SK-N-SH (cell line): ENCODE measurements at regions not wholly inside any gene's neighbourhood (a gene's known extent, or its start where the extent isn't known, plus 50 kb on each side); places are given as distances from the start of the nearest gene placed in this dataset.

ENCODE experiments used
- EP300 ChIP-seq, 2 experiments: IDR thresholded peaks; 2 replicates each; pipeline versions ENCODE4 v1.4.0 to v1.6.1; 2012; ENCODE audit warnings: borderline replicate concordance in 1 of 2, low read depth in 1 of 2, low read length in 1 of 2
- EZH2phosphoT487 ChIP-seq: fragments of 200-600 bp; sonication (generic); IDR thresholded peaks from 2 replicates; pipeline ENCODE4 v1.6.1; 2017; ENCODE audit warnings: low read depth, mixed run types, mild to moderate bottlenecking, antibody characterized with exemption, moderate library complexity, borderline replicate concordance
- JUND ChIP-seq: IDR thresholded peaks from 2 replicates; pipeline ENCODE4 v1.4.0; 2012
- NRF1 ChIP-seq: IDR thresholded peaks from 2 replicates; pipeline ENCODE4 v1.6.1; 2012; ENCODE audit warnings: low read depth, mild to moderate bottlenecking, low read length
- TF ChIP-seq, protein P1 (sequence below): fragments of 200-600 bp; sonication (generic); IDR thresholded peaks from 2 replicates; pipeline ENCODE4 v1.6.1; 2017; ENCODE audit warnings: antibody characterized with exemption, mild to moderate bottlenecking, moderate library complexity
- TF ChIP-seq, protein P2 (sequence below): IDR thresholded peaks from 2 replicates; pipeline ENCODE4 v1.4.0; 2012; ENCODE audit warnings: low read depth, borderline replicate concordance
- TF ChIP-seq, protein P3 (sequence below): fragments of 150-350 bp; IDR thresholded peaks from 2 replicates; pipeline ENCODE4 v1.6.1; 2016; ENCODE audit warnings: mild to moderate bottlenecking, low read depth, low read length

DNA sequence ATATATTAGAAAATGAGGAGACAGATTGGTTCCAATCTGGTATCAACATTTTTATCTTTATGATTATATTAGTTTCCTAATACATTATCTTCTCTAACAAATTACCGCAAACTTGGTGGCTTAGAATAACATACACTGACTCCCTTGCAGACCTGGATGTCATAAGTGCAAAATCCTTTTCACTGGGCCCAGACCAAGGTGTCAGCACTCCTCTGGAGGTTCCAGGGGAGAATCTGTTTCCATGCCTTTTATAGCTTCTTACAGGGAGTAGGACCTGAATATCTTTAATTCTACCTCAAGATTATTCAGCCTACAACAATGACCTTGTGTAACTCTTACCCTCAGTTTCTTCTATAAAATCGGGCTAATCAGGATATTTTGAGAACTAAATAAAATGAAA, 329.9 kb upstream of the GRM3 start:
- TF ChIP-seq EZH2phosphoT487 (no peak), JUND (no peak), EP300 (IDR thresholded peaks at IDR 0.05; ENCODE audit: borderline replicate concordance in 1 of 2, low read depth in 1 of 2, low read length in 1 of 2) (no peak), NRF1 (no peak)
- TF ChIP-seq, protein P1, sequence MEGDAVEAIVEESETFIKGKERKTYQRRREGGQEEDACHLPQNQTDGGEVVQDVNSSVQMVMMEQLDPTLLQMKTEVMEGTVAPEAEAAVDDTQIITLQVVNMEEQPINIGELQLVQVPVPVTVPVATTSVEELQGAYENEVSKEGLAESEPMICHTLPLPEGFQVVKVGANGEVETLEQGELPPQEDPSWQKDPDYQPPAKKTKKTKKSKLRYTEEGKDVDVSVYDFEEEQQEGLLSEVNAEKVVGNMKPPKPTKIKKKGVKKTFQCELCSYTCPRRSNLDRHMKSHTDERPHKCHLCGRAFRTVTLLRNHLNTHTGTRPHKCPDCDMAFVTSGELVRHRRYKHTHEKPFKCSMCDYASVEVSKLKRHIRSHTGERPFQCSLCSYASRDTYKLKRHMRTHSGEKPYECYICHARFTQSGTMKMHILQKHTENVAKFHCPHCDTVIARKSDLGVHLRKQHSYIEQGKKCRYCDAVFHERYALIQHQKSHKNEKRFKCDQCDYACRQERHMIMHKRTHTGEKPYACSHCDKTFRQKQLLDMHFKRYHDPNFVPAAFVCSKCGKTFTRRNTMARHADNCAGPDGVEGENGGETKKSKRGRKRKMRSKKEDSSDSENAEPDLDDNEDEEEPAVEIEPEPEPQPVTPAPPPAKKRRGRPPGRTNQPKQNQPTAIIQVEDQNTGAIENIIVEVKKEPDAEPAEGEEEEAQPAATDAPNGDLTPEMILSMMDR: no peak
- TF ChIP-seq, protein P2, sequence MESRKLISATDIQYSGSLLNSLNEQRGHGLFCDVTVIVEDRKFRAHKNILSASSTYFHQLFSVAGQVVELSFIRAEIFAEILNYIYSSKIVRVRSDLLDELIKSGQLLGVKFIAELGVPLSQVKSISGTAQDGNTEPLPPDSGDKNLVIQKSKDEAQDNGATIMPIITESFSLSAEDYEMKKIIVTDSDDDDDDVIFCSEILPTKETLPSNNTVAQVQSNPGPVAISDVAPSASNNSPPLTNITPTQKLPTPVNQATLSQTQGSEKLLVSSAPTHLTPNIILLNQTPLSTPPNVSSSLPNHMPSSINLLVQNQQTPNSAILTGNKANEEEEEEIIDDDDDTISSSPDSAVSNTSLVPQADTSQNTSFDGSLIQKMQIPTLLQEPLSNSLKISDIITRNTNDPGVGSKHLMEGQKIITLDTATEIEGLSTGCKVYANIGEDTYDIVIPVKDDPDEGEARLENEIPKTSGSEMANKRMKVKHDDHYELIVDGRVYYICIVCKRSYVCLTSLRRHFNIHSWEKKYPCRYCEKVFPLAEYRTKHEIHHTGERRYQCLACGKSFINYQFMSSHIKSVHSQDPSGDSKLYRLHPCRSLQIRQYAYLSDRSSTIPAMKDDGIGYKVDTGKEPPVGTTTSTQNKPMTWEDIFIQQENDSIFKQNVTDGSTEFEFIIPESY: no peak
- TF ChIP-seq, protein P3, sequence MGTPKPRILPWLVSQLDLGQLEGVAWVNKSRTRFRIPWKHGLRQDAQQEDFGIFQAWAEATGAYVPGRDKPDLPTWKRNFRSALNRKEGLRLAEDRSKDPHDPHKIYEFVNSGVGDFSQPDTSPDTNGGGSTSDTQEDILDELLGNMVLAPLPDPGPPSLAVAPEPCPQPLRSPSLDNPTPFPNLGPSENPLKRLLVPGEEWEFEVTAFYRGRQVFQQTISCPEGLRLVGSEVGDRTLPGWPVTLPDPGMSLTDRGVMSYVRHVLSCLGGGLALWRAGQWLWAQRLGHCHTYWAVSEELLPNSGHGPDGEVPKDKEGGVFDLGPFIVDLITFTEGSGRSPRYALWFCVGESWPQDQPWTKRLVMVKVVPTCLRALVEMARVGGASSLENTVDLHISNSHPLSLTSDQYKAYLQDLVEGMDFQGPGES: no peak
